Transverse colon (tissue), 4 donors: ENCODE measurements at regions not wholly inside any gene's neighbourhood (a gene's known extent, or its start where the extent isn't known, plus 50 kb on each side); places are given as distances from the start of the nearest gene placed in this dataset.

Experiments
- DNase-seq: peaks from one replicate; pipeline ENCODE4 v3.0.0-alpha.2; 2019
- H3K27ac ChIP-seq, 4 donors: fragments of 200-600 bp; sonication (generic); 2 replicates each; pipeline ENCODE4 v1.5.1; 2016 to 2018; ENCODE audit warnings: inconsistent platforms in 4 of 4
- H3K27me3 ChIP-seq: fragments of 200-600 bp; sonication (generic); 2 replicates; pipeline ENCODE4 v1.5.1; 2017; ENCODE audit warnings: inconsistent platforms
- H3K36me3 ChIP-seq, 4 donors: fragments of 200-600 bp; sonication (generic); 2 replicates each; pipeline ENCODE4 v1.5.1; 2017 to 2019; ENCODE audit warnings: inconsistent platforms in 4 of 4
- H3K4me1 ChIP-seq, 4 donors: fragments of 200-600 bp; sonication (generic); 2 replicates each; pipeline ENCODE4 v1.5.1; 2017 to 2020; ENCODE audit warnings: inconsistent platforms in 4 of 4
- H3K4me3 ChIP-seq, 4 donors: fragments of 200-600 bp; sonication (generic); 1 replicate in 1 of 4; 2 replicates in 3 of 4; pipeline versions ENCODE4 v1.5.1 to v1.6.1; 2017 to 2019; ENCODE audit warnings: inconsistent platforms in 4 of 4
- H3K9me3 ChIP-seq, 2 donors: fragments of 200-600 bp; sonication (generic); 2 replicates each; pipeline ENCODE4 v1.5.1; 2017 to 2019; ENCODE audit warnings: inconsistent platforms in 2 of 2
- CTCF ChIP-seq, 5 experiments: fragments of 200-600 bp in 3 of 5; fragments of 450-650 bp in 2 of 5; sonication (generic) in 3 of 5; IDR thresholded peaks; 1 replicate in 2 of 5; 2 replicates in 3 of 5; pipeline ENCODE4 v1.5.1; 2016 to 2017; ENCODE audit warnings: antibody characterized with exemption in 5 of 5, inconsistent platforms in 3 of 5, mild to moderate bottlenecking in 2 of 5, moderate library complexity in 1 of 5
- EP300 ChIP-seq: sonication (generic); formaldehyde crosslinking; IDR thresholded peaks from one replicate; pipeline ENCODE4 v1.6.1; 2017; ENCODE audit warnings: antibody characterized with exemption, low read depth
- POLR2A ChIP-seq: fragments of 450-650 bp; IDR thresholded peaks from one replicate; pipeline ENCODE4 v1.6.1; 2016; ENCODE audit warnings: antibody characterized with exemption, mild to moderate bottlenecking, moderate library complexity
- POLR2AphosphoS5 ChIP-seq, 3 donors: sonication (generic); formaldehyde crosslinking; IDR thresholded peaks; one replicate each; pipeline ENCODE4 v1.6.1; 2016; ENCODE audit warnings: antibody characterized with exemption in 3 of 3
- WGBS, 2 donors: methylation state at CpG; one replicate each; pipeline ENCODE4 v1.1.5; 2018; ENCODE audit warnings: low coverage in 1 of 2; 5-methylcytosine and 5-hydroxymethylcytosine counted together
- in situ Hi-C, 4 donors: fragments of 200-750 bp; cut with MboI; loops; one replicate each; pipeline versions ENCODE4 v1.15.0 to v1.15.1; 2017; ENCODE audit warnings: low sequenced_read_pairs in 3 of 4, low pct_ligation_motif_present in 1 of 4, low pct_unique_long_range_greater_than_20kb in 1 of 4
- intact Hi-C: fragments of 100-400 bp; cut with DNase I; formaldehyde crosslinking; loops from one replicate; pipeline ENCODE4 v1.15.1; 2023; ENCODE audit warnings: low total_unique reads

- intact Hi-C loops, result no loop called here
- H3K4me3 ChIP-seq, result no peak overlapping the region
- in situ Hi-C loops, result loop anchor here in 1 of 4 donors (25.0 kb wide), 1 partner anchor 110 kb away; no protein-coding TSS in a partner anchor
- 79 to 81% methylated on average over 3 of the region's 3 CpGs for WGBS, 2 donors
- no peak for DNase-seq
- H3K27me3 ChIP-seq, result no peaks in the 10 kb centered on the region
- H3K4me1 ChIP-seq, result no peaks in the 10 kb centered on the region
- no peak for TF ChIP-seq POLR2A
- no peak for TF ChIP-seq EP300
- no peak for TF ChIP-seq CTCF (IDR thresholded peaks at IDR 0.05)
- TF ChIP-seq POLR2AphosphoS5 (IDR thresholded peaks at IDR 0.05), result no peak
- H3K9me3 ChIP-seq, result no peaks in the 10 kb centered on the region
- H3K27ac ChIP-seq, result no peak overlapping the region
- no peaks in the 10 kb centered on the region for H3K36me3 ChIP-seq
These were observed 200.9 kb upstream of the TRPM3 start for GRCh38 chr9:71322311-71322710.

GRCh38 chr9:71308454-71308853 is 187.0 kb upstream of the TRPM3 start:
- H3K27ac ChIP-seq, result no peak overlapping the region
- H3K36me3 ChIP-seq, result no peaks in the 10 kb centered on the region
- H3K4me3 ChIP-seq, result no peak overlapping the region
- no peak for DNase-seq
- 45 to 73% methylated on average over 1 of the region's 1 CpG for WGBS, 2 donors
- H3K27me3 ChIP-seq, result no peaks in the 10 kb centered on the region
- no peaks in the 10 kb centered on the region for H3K4me1 ChIP-seq
- TF ChIP-seq EP300, result no peak
- no peak for TF ChIP-seq POLR2A
- TF ChIP-seq POLR2AphosphoS5 (IDR thresholded peaks at IDR 0.05), result no peak
- no peak for TF ChIP-seq CTCF (IDR thresholded peaks at IDR 0.05)
- no peaks in the 10 kb centered on the region for H3K9me3 ChIP-seq
- in situ Hi-C loops, result loop anchor here in 1 of 4 donors (25.0 kb wide), 1 partner anchor 96 kb away; no protein-coding TSS in a partner anchor
- intact Hi-C loops, result no loop called here

- Histone ChIP-seq H3K36me3 (no peaks in the 10 kb centered on the region), H3K4me3 (no peak overlapping the region), H3K27me3 (no peaks in the 10 kb centered on the region), H3K27ac (no peak overlapping the region), H3K4me1 (no peaks in the 10 kb centered on the region), H3K9me3 (no peaks in the 10 kb centered on the region)
- intact Hi-C loops (no loop called here), in situ Hi-C loops (loop anchor here in 1 of 4 donors (25.0 kb wide), 1 partner anchor 94 kb away; no protein-coding TSS in a partner anchor)
- WGBS, 2 donors, result 79 to 80% methylated on average over 3 of the region's 3 CpGs
- DNase-seq, result no peak
- TF ChIP-seq POLR2AphosphoS5 (IDR thresholded peaks at IDR 0.05) (no peak), EP300 (no peak), POLR2A (no peak), CTCF (IDR thresholded peaks at IDR 0.05) (no peak)
These were observed 184.7 kb upstream of the TRPM3 start for GRCh38 chr9:71306134-71306533.

GRCh38 chr9:71303351-71303750 is 181.9 kb upstream of the TRPM3 start:
- no peak for DNase-seq
- Histone ChIP-seq H3K9me3 (no peaks in the 10 kb centered on the region), H3K27me3 (no peaks in the 10 kb centered on the region), H3K4me1 (no peaks in the 10 kb centered on the region), H3K36me3 (no peaks in the 10 kb centered on the region), H3K27ac (no peak overlapping the region), H3K4me3 (no peak overlapping the region)
- 90 to 92% methylated on average over 1 of the region's 1 CpG for WGBS, 2 donors
- in situ Hi-C loops, result loop anchor here in 1 of 4 donors (25.0 kb wide), 1 partner anchor 91 kb away; no protein-coding TSS in a partner anchor
- TF ChIP-seq EP300, result no peak
- no peak for TF ChIP-seq POLR2A
- TF ChIP-seq CTCF (IDR thresholded peaks at IDR 0.05), result no peak
- TF ChIP-seq POLR2AphosphoS5 (IDR thresholded peaks at IDR 0.05), result no peak
- intact Hi-C loops, result no loop called here
